H1 (cell line): ENCODE measurements at regions not wholly inside any gene's neighbourhood (a gene's known extent, or its start where the extent isn't known, plus 50 kb on each side); places are given as distances from the start of the nearest gene placed in this dataset.

Experiments
- CTCF ChIA-PET: fragments of 300-600 bp; sonication (Branson Sonifier 250); formaldehyde crosslinking; loops from one replicate; lab custom pipeline; 2021; ENCODE audit not compliant: partially characterized antibody; lab: Charles Lee
- POLR2A ChIA-PET: fragments of 300-600 bp; sonication (Branson Sonifier 250); formaldehyde crosslinking; loops from one replicate; lab custom pipeline; 2021; ENCODE audit warnings: inconsistent platforms; ENCODE audit not compliant: partially characterized antibody; lab: Charles Lee
- DNase-seq, 2 experiments: peaks; one replicate each; pipeline versions ENCODE4 v3.0.0 to v3.0.0-alpha.2; 2010 to 2022; ENCODE audit warnings: low spot score in 2 of 2, low read depth in 1 of 2, mixed read lengths in 1 of 2
- FAIRE-seq: peaks from 2 replicates; lab custom pipeline; 2011; peaks lifted over from hg19 to GRCh38; lab: Jason Lieb, UNC
- H2AFZ ChIP-seq: 2 replicates; pipeline ENCODE4 v1.8.1; 2012; ENCODE audit warnings: low read length, inconsistent platforms
- H2AK5ac ChIP-seq: 2 replicates; pipeline ENCODE4 v1.6.1; 2013; ENCODE audit warnings: low read depth, low read length
- H2BK120ac ChIP-seq: replicated peaks from 2 replicates; pipeline ENCODE3; 2013; ENCODE audit warnings: low read depth, low read length, inconsistent platforms
- H2BK12ac ChIP-seq: 2 replicates; pipeline ENCODE4 v1.6.1; 2013; ENCODE audit warnings: low read depth, low read length
- H2BK15ac ChIP-seq: 2 replicates; pipeline ENCODE4 v1.6.1; 2013; ENCODE audit warnings: low read length
- H2BK20ac ChIP-seq: 2 replicates; pipeline ENCODE4 v1.6.1; 2013; ENCODE audit warnings: low read length
- H2BK5ac ChIP-seq: 2 replicates; pipeline ENCODE4 v1.6.1; 2013; ENCODE audit warnings: low read depth, low read length
- H3K14ac ChIP-seq: 2 replicates; pipeline ENCODE4 v1.6.1; 2013; ENCODE audit warnings: inconsistent platforms; ENCODE audit not compliant: insufficient read length
- H3K18ac ChIP-seq: 2 replicates; pipeline ENCODE4 v1.6.1; 2013; ENCODE audit warnings: low read length; ENCODE audit errors: extremely low read depth
- H3K23ac ChIP-seq: 2 replicates; pipeline ENCODE4 v1.6.1; 2013; ENCODE audit warnings: inconsistent platforms; ENCODE audit not compliant: insufficient read length
- H3K23me2 ChIP-seq: 2 replicates; pipeline ENCODE4 v1.6.1; 2013; ENCODE audit warnings: low read depth, low read length
- H3K27ac ChIP-seq: 2 replicates; pipeline ENCODE4 v1.6.1; 2011; ENCODE audit warnings: low read depth, low read length, inconsistent platforms
- H3K27me3 ChIP-seq, 4 experiments: replicated peaks in 1 of 4; 1 replicate in 1 of 4; 2 replicates in 3 of 4; pipeline versions ENCODE4 v1.6.1 to v1.8.1; 2011 to 2013; ENCODE audit warnings: low read length in 3 of 4, mild to moderate bottlenecking in 3 of 4, inconsistent platforms in 2 of 4, mixed read lengths in 2 of 4, moderate library complexity in 1 of 4; ENCODE audit not compliant: control insufficient read depth in 3 of 4, insufficient read depth in 3 of 4; ENCODE audit errors: extremely low read depth in 1 of 4
- H3K36me3 ChIP-seq, 4 experiments: 2 replicates each; pipeline versions ENCODE4 v1.6.1 to v1.8.1; 2011 to 2013; ENCODE audit warnings: mild to moderate bottlenecking in 4 of 4, low read length in 3 of 4, moderate library complexity in 2 of 4, control low read depth in 1 of 4, inconsistent platforms in 1 of 4; ENCODE audit not compliant: insufficient read depth in 4 of 4, control insufficient read depth in 2 of 4
- H3K4ac ChIP-seq: replicated peaks from 2 replicates; pipeline ENCODE3; 2013; ENCODE audit warnings: low read length, low read depth, mixed read lengths, inconsistent platforms; ENCODE audit not compliant: insufficient read length
- H3K4me1 ChIP-seq, 4 experiments: replicated peaks in 1 of 4; 1 replicate in 1 of 4; 2 replicates in 3 of 4; pipeline versions ENCODE4 v1.6.1 to v1.8.1; 2011 to 2013; ENCODE audit warnings: low read length in 3 of 4, inconsistent platforms in 2 of 4, mixed read lengths in 1 of 4; ENCODE audit not compliant: insufficient read depth in 4 of 4, control insufficient read depth in 3 of 4
- H3K4me2 ChIP-seq, 2 experiments: 2 replicates each; pipeline versions ENCODE4 v1.6.1 to v1.8.1; 2011 to 2013; ENCODE audit warnings: low read depth in 2 of 2, low read length in 2 of 2, control low read depth in 1 of 2, inconsistent platforms in 1 of 2, mild to moderate bottlenecking in 1 of 2; ENCODE audit not compliant: insufficient read depth in 1 of 2
- H3K4me3 ChIP-seq, 4 experiments: fragments of 200-600, 300-600 bp in 1 of 4; sonication (generic), shearing (Covaris generic), sonication (Bioruptor Twin) in 1 of 4; 2 replicates each; pipeline versions ENCODE4 v1.5.1 to v1.8.1; 2011 to 2016; ENCODE audit warnings: low read length in 4 of 4, low read depth in 3 of 4, control low read depth in 2 of 4, inconsistent platforms in 2 of 4, mild to moderate bottlenecking in 2 of 4, mixed read lengths in 1 of 4, moderate library complexity in 1 of 4; ENCODE audit not compliant: insufficient read depth in 2 of 4; ENCODE audit errors: extremely low read depth in 1 of 4
- H3K56ac ChIP-seq: replicated peaks from 2 replicates; pipeline ENCODE3; 2013; ENCODE audit warnings: low read depth, mild to moderate bottlenecking, mixed read lengths, low read length, inconsistent platforms; ENCODE audit not compliant: insufficient read length
- H3K79me1 ChIP-seq: 2 replicates; pipeline ENCODE4 v1.6.1; 2013; ENCODE audit warnings: low read depth, low read length, control low read depth
- H3K79me2 ChIP-seq, 2 experiments: 2 replicates each; pipeline versions ENCODE4 v1.6.1 to v1.8.1; 2012 to 2013; ENCODE audit warnings: low read length in 2 of 2, mild to moderate bottlenecking in 2 of 2, inconsistent platforms in 1 of 2; ENCODE audit not compliant: insufficient read depth in 2 of 2, control insufficient read depth in 1 of 2
- H3K9ac ChIP-seq, 4 experiments: replicated peaks in 1 of 4; 1 replicate in 1 of 4; 2 replicates in 3 of 4; pipeline versions ENCODE4 v1.6.1 to v1.8.1; 2011 to 2013; ENCODE audit warnings: low read depth in 3 of 4, low read length in 3 of 4, control low read depth in 2 of 4, mild to moderate bottlenecking in 2 of 4, moderate library complexity in 2 of 4, inconsistent platforms in 1 of 4; ENCODE audit errors: extremely low read depth in 1 of 4
- H3K9me3 ChIP-seq, 2 experiments: 2 replicates each; pipeline versions ENCODE4 v1.6.1 to v1.8.1; 2012 to 2013; ENCODE audit warnings: mild to moderate bottlenecking in 2 of 2, moderate library complexity in 2 of 2, control low read depth in 1 of 2, inconsistent platforms in 1 of 2, low read depth in 1 of 2, low read length in 1 of 2, mixed read lengths in 1 of 2; ENCODE audit not compliant: insufficient read depth in 2 of 2
- H4K20me1 ChIP-seq, 2 experiments: replicated peaks in 1 of 2; 2 replicates each; pipeline versions ENCODE3 to v1.8.1; 2011 to 2013; ENCODE audit warnings: inconsistent platforms in 2 of 2, low read length in 2 of 2, mild to moderate bottlenecking in 1 of 2; ENCODE audit not compliant: insufficient read depth in 2 of 2, control insufficient read depth in 1 of 2
- H4K5ac ChIP-seq: 2 replicates; pipeline ENCODE4 v1.6.1; 2013; ENCODE audit warnings: low read length, low read depth, mixed read lengths, inconsistent platforms; ENCODE audit not compliant: insufficient read length
- H4K8ac ChIP-seq: 2 replicates; pipeline ENCODE4 v1.8.0; 2013; ENCODE audit warnings: mild to moderate bottlenecking, moderate library complexity, low read length, inconsistent platforms; ENCODE audit not compliant: insufficient read depth; ENCODE audit errors: extremely low read depth
- H4K91ac ChIP-seq: replicated peaks from 2 replicates; pipeline ENCODE3; 2013; ENCODE audit warnings: low read length, mixed read lengths, inconsistent platforms; ENCODE audit not compliant: insufficient read length
- CHD1 ChIP-seq: IDR thresholded peaks from 2 replicates; pipeline ENCODE4 v1.6.1; 2012; ENCODE audit warnings: low read depth, low read length, improper control_type of control experiment
- EP300 ChIP-seq, 2 experiments: IDR thresholded peaks; 1 replicate in 1 of 2; 2 replicates in 1 of 2; pipeline ENCODE4 v1.6.1; 2011 to 2012; ENCODE audit warnings: low read depth in 2 of 2, low read length in 2 of 2, mild to moderate bottlenecking in 2 of 2, borderline replicate concordance in 1 of 2, inconsistent platforms in 1 of 2, moderate library complexity in 1 of 2
- PHF8 ChIP-seq: fragments of 200-600 bp; sonication (generic); conservative IDR thresholded peaks from 2 replicates; pipeline ENCODE4 v1.7.1; 2012; ENCODE audit warnings: low read depth, mild to moderate bottlenecking, inconsistent platforms, low read length, moderate library complexity
- SAP30 ChIP-seq: fragments of 300-600 bp; sonication (generic); IDR thresholded peaks from 2 replicates; pipeline ENCODE4 v1.7.1; 2012; ENCODE audit warnings: low read length, moderate library complexity, mild to moderate bottlenecking, inconsistent platforms; ENCODE audit not compliant: insufficient read depth, insufficient replicate concordance
- SP1 ChIP-seq: IDR thresholded peaks from 2 replicates; pipeline ENCODE4 v1.6.1; 2011; ENCODE audit warnings: low read depth, low read length
- TCF12 ChIP-seq: IDR thresholded peaks from 2 replicates; pipeline ENCODE4 v1.6.1; 2011; ENCODE audit warnings: low read depth, mild to moderate bottlenecking, low read length
- YY1 ChIP-seq: IDR thresholded peaks from 2 replicates; pipeline ENCODE4 v1.6.1; 2011; ENCODE audit warnings: low read depth, mild to moderate bottlenecking, low read length
- WGBS, 2 experiments: shearing (Covaris generic) in 1 of 2; methylation state at CpG; one replicate each; pipeline versions ENCODE4 v1.1.6 to v1.1.7; 2013 to 2015; ENCODE audit warnings: low lambda C conversion rate in 2 of 2, mixed read lengths in 2 of 2, inconsistent platforms in 1 of 2, low coverage in 1 of 2, missing lambda C conversion rate in 1 of 2; ENCODE audit not compliant: insufficient replicate concordance in 2 of 2, insufficient coverage in 1 of 2, insufficient read length in 1 of 2; ENCODE audit errors: extremely low coverage in 1 of 2, missing lambda C conversion rate in 1 of 2; 5-methylcytosine and 5-hydroxymethylcytosine counted together

GRCh38 chr12:76274420-76275083 lies 73.7 kb downstream of the BBS10 start:
- Histone ChIP-seq H2AFZ (no peak overlapping the region), H2BK120ac (no peak overlapping the region), H3K4ac (no peak overlapping the region), H2BK12ac (no peak overlapping the region), H3K27me3 (no peaks in the 10 kb centered on the region), H3K56ac (no peak overlapping the region), H3K23me2 (no peaks in the 10 kb centered on the region), H3K79me2 (no peaks in the 10 kb centered on the region), H4K20me1 (no peaks in the 10 kb centered on the region), H3K14ac (no peak overlapping the region), H2BK20ac (no peak overlapping the region), H3K9me3 (no peaks in the 10 kb centered on the region), H3K79me1 (no peaks in the 10 kb centered on the region), H3K9ac (no peak overlapping the region), H4K8ac (no peak overlapping the region), H4K91ac (no peak overlapping the region), H3K4me1 (no peaks in the 10 kb centered on the region; a peak in 1 of 7 replicates), H3K36me3 (no peaks in the 10 kb centered on the region), H2BK15ac (no peak overlapping the region), H3K23ac (no peak overlapping the region), H2BK5ac (no peak overlapping the region), H3K4me3 (no peak overlapping the region), H3K4me2 (no peak overlapping the region), H3K18ac (no peak overlapping the region), H2AK5ac (no peak overlapping the region), H3K27ac (no peak overlapping the region), H4K5ac (no peak overlapping the region)
- CTCF ChIA-PET, result no interaction called here
- POLR2A ChIA-PET, result no interaction called here
- no peak for TF ChIP-seq EP300 (IDR thresholded peaks at IDR 0.05; ENCODE audit: borderline replicate concordance in 1 of 2, low read depth in 2 of 2, low read length in 2 of 2)
- no peak for TF ChIP-seq SP1
- no peak for TF ChIP-seq YY1
- no peak for TF ChIP-seq PHF8
- TF ChIP-seq TCF12, result no peak
- TF ChIP-seq SAP30, result no peak
- no peak for TF ChIP-seq CHD1
- no peak for DNase-seq
- no peak for FAIRE-seq
- 86% methylated on average over 3 of the region's 3 CpGs; no CpG with 5 or more reads in 1 of the 2 experiments for WGBS, 2 experiments
